AG09319 (cell line): ENCODE measurements at regions not wholly inside any gene's neighbourhood (a gene's known extent, or its start where the extent isn't known, plus 50 kb on each side); places are given as distances from the start of the nearest gene placed in this dataset.

Experiments used
- DNase-seq: peaks from one replicate; pipeline ENCODE4 v3.0.0-alpha.2; 2010; ENCODE audit warnings: low read depth; ENCODE audit errors: extremely low read depth
- CTCF ChIP-seq: IDR thresholded peaks from 2 replicates; pipeline ENCODE4 v1.5.1; 2011; ENCODE audit warnings: low read depth, mild to moderate bottlenecking, inconsistent platforms, low read length, moderate library complexity

GRCh38 chr18:6561862-6562291 is 147.2 kb upstream of the L3MBTL4 start:
- no peak for DNase-seq
- no peak for TF ChIP-seq CTCF

- DNase-seq: no peak
- no peak for TF ChIP-seq CTCF
These were observed 149.2 kb upstream of the L3MBTL4 start for GRCh38 chr18:6563896-6564295.

- no peak for DNase-seq
- TF ChIP-seq CTCF: no peak
These were observed 150.5 kb upstream of the L3MBTL4 start for GRCh38 chr18:6564950-6565814.

GRCh38 chr18:6565815-6566081 is 151.0 kb upstream of the L3MBTL4 start:
- no peak for DNase-seq
- no peak for TF ChIP-seq CTCF

- no peak for TF ChIP-seq CTCF
- DNase-seq: no peak
These were observed 151.7 kb upstream of the L3MBTL4 start for GRCh38 chr18:6566338-6566911.

GRCh38 chr18:6569813-6570212 is 155.1 kb upstream of the L3MBTL4 start:
- no peak for DNase-seq
- TF ChIP-seq CTCF: no peak

- TF ChIP-seq CTCF: no peak
- no peak for DNase-seq
These were observed 156.0 kb upstream of the L3MBTL4 start for GRCh38 chr18:6570581-6571238.
